ENCODE measurements at regions not wholly inside any gene's neighbourhood (a gene's known extent, or its start where the extent isn't known, plus 50 kb on each side); places are given as distances from the start of the nearest gene placed in this dataset.

- no peak overlapping the region for H2BK15ac ChIP-seq (ENCODE audit: low read depth, low read length)
- no peak overlapping the region for H3K18ac ChIP-seq (ENCODE audit: low read depth, low read length)
- intact Hi-C loops (cut with micrococcal nuclease), result no loop called here
- H3K9me1 ChIP-seq (ENCODE audit: insufficient read depth, low read length), result no peaks in the 10 kb centered on the region
- no peaks in the 10 kb centered on the region for H3K79me1 ChIP-seq (ENCODE audit: low read depth in 1 of 2, low read length in 2 of 2)
- no peak overlapping the region for H3K56ac ChIP-seq (ENCODE audit: extremely low read depth, insufficient read depth, low read length)
- no peak overlapping the region for H3K14ac ChIP-seq (replicated peaks; ENCODE audit: low read depth, low read length)
- H2AFZ ChIP-seq (replicated peaks; ENCODE audit: low read length, poor library complexity), result no peak overlapping the region
- H2AK5ac ChIP-seq (ENCODE audit: low read depth, low read length), result no peak overlapping the region
- no TSS peak for BruUV-seq (replicated peaks)
- no peak overlapping the region for H2BK5ac ChIP-seq (ENCODE audit: low read depth, low read length, poor library complexity, severe bottlenecking)
- H4K20me1 ChIP-seq (ENCODE audit: insufficient read depth, low read length), result no peaks in the 10 kb centered on the region
- H3K9me3 ChIP-seq (ENCODE audit: control insufficient read depth, insufficient read depth, low read length), result peaks cover 8% of the 10 kb centered on the region
- no peaks in the 10 kb centered on the region for H3K4me1 ChIP-seq (ENCODE audit: control insufficient read depth, insufficient read depth, low read length)
- ATAC-seq (ENCODE audit: low read depth), result no peak
- H2BK20ac ChIP-seq (ENCODE audit: low read depth, low read length), result no peak overlapping the region
- in situ Hi-C loops (cut with MboI; ENCODE audit: low sequenced_read_pairs), result no loop called here
- TF ChIP-seq MXI1 (IDR thresholded peaks at IDR 0.05; ENCODE audit: borderline replicate concordance, low read depth, low read length) (no peak), USF2 (IDR thresholded peaks at IDR 0.05; ENCODE audit: low read depth, low read length) (no peak), ELK1 (IDR thresholded peaks at IDR 0.05; ENCODE audit: borderline replicate concordance, low read depth, low read length) (no peak), RAD21 (IDR thresholded peaks at IDR 0.05; ENCODE audit: low read length) (no peak), MAFK (IDR thresholded peaks at IDR 0.05; ENCODE audit: low read depth, low read length) (no peak), RCOR1 (IDR thresholded peaks at IDR 0.05; ENCODE audit: insufficient replicate concordance, low read length) (no peak), CHD1 (IDR thresholded peaks at IDR 0.05; ENCODE audit: low read depth, low read length) (no peak), RFX5 (IDR thresholded peaks at IDR 0.05; ENCODE audit: low read depth, low read length) (no peak), SMC3 (IDR thresholded peaks at IDR 0.05; ENCODE audit: low read depth, low read length) (no peak), CEBPB (IDR thresholded peaks at IDR 0.05; ENCODE audit: low read depth, low read length) (no peak), FOS (IDR thresholded peaks at IDR 0.05; ENCODE audit: low read depth, low read length) (no peak)
- H3K4ac ChIP-seq (ENCODE audit: low read depth, low read length), result no peak overlapping the region
- no peak overlapping the region for H4K5ac ChIP-seq (ENCODE audit: low read depth, low read length)
- no peak overlapping the region for H3K27ac ChIP-seq (ENCODE audit: insufficient read depth, low read length)
- no peak overlapping the region for H4K91ac ChIP-seq (ENCODE audit: insufficient read depth, low read depth, low read length)
- no peak overlapping the region for H3K4me3 ChIP-seq (ENCODE audit: insufficient read depth, low read depth, low read length)
- H3K9ac ChIP-seq (ENCODE audit: low read depth, low read length), result no peak overlapping the region
- H3K23ac ChIP-seq (ENCODE audit: low read depth, low read length), result no peak overlapping the region
- CTCF ChIA-PET, result no interaction called here
- H2AK9ac ChIP-seq (replicated peaks; ENCODE audit: low read depth, low read length, poor library complexity), result no peak overlapping the region
- no peak overlapping the region for H3K4me2 ChIP-seq (ENCODE audit: low read depth, low read length)
- dilution Hi-C loops (cut with HindIII; ENCODE audit: low sequenced_read_pairs, unreplicated experiment), result no loop called here
- POLR2A ChIA-PET (ENCODE audit: unreplicated experiment), result no interaction called here
- no peak overlapping the region for H4K8ac ChIP-seq (ENCODE audit: low read depth in 2 of 2, low read length in 2 of 2)
- H2BK120ac ChIP-seq (ENCODE audit: low read depth, low read length), result no peak overlapping the region
- peaks cover 3% of the 10 kb centered on the region; the same call in 1 of the 2 replicates for H3K27me3 ChIP-seq (ENCODE audit: control insufficient read depth, insufficient read depth, low read length)
- no peak for DNase-seq
- WGBS, 2 experiments (ENCODE audit: extremely low coverage in 2 of 2, insufficient read length in 1 of 2), result no CpG with 5 or more reads among the region's 2 CpGs
- H3K36me3 ChIP-seq (ENCODE audit: control insufficient read depth, insufficient read depth, low read length), result no peaks in the 10 kb centered on the region
These were observed 81.0 kb upstream of the LMCD1 start for GRCh38 chr3:8420612-8421011.

Measured in IMR-90 (cell line).